GM03348 (cell line): ENCODE measurements at regions not wholly inside any gene's neighbourhood (a gene's known extent, or its start where the extent isn't known, plus 50 kb on each side); places are given as distances from the start of the nearest gene placed in this dataset.
"Not testable (repeated sequence)": the region's sequence is repeated elsewhere in the genome, so short reads cannot be mapped to it uniquely, and the experiment has no call there.

Experiments
- DNase-seq: peaks from one replicate; pipeline ENCODE4 v3.0.0; 2012; ENCODE audit warnings: low spot score

DNA sequence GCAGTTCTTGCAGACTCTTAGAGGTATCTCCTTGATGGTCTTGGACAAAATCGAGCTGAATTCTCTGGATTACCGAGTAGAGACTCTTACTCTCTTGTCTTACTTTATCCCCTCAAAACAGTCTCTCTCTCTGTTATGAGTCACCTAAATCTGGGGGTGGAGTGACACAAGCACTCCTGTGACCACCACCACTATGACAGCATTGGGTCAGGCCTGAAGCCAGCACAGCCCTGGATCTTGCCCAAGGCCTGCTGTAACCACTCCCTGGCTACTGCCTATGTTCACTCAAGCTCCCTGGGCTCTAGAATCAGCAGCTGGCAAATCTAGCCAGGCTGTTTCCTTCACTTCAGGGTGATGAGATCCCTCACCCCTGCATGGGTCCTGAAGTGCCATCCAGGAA lies 662.5 kb downstream of the LUZP2 start:
- DNase-seq = no peak

DNA sequence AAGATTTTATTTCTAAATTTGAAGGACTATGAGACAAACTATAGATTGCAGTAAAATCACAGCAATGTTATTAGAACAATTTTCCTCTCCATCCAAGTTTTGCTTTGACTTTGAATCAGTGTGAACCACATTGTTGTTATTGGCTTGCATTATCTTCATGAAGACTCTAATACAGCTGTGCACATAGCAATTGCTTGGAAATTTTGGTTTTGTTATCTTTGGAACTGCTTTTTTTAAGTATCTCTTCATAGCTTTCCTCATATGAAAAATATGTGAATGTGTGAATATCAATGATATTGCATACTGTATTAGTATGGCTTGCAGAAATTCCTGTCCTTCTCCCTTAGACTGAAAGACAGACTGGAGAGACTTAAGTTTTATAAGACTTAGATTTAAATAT lies 666.6 kb downstream of the LUZP2 start:
- DNase-seq = no peak

DNA sequence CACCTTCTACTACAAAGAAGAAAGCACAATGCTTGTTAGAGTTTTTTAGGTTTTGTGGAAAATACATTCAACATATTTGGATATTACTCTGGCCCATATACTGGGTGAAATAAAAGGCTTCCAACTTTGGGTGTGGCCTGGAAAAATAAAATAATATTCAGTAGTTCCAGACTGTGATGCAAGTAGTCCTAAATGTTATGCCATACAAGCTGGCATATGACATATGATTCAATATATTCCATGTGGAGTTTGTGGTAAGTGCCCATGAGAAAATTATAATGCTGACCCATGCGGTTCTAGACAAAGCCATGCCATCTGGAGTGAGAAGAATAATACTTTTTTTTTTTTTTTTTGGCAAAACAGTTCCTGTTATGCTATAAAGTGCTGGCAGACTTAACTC lies 683.3 kb downstream of the LUZP2 start:
- no peak for DNase-seq

DNA sequence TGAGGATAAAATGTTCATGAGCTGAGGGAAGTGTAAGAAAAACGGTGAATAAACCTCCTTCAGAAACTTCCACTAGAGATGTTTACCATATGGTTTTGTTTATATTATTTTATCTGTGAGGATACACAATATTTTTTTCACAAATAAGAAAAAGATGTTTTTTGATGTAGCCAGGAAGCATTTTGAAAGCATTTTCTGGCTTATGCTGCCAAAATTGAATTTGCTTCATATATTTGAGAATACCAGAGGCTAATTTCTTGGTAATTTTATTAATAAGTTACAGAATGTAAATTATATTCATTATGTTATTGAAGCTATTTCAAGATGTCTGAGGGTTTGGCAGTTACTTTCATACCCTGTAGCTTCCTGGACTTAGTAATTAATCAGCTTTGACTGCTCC lies 686.6 kb downstream of the LUZP2 start:
- no peak for DNase-seq

DNA sequence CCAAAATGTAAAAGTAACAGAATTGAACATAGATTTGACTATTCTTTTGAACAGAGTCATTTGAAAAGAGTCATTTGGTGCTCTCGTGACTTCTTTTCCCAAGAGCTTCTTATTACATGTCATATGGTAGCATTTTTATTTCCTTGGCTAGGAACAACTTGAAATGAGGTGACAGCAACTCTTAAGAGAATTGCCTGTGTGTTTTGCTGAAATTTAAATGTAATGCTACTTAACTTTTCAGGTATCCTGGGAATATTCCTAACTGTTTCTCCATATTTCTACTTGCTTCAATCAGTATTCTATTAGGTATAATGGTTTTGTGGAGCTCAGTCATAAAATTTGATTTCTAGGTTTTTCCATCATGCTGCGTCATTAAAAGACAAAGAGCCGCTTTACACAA lies 700.7 kb downstream of the LUZP2 start:
- no peak for DNase-seq

DNA sequence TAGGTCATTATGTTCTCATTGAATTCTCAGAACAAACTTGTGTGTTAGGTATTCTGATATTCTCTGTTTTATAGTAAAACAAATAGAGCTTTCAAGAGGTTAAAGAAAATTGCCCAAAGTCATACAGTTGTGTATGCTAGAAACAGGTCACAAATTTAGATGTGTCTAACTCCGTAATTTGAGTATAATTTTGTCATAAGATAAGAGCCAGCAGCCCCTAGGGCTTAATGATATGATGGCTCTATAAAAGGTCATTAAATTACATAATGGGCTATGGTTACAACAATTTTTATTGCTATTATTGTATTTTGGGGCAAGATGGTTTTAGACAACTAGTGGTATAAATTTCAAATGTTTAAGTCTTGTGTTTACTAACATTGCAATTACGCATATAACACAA lies 701.9 kb downstream of the LUZP2 start:
- DNase-seq = no peak

DNA sequence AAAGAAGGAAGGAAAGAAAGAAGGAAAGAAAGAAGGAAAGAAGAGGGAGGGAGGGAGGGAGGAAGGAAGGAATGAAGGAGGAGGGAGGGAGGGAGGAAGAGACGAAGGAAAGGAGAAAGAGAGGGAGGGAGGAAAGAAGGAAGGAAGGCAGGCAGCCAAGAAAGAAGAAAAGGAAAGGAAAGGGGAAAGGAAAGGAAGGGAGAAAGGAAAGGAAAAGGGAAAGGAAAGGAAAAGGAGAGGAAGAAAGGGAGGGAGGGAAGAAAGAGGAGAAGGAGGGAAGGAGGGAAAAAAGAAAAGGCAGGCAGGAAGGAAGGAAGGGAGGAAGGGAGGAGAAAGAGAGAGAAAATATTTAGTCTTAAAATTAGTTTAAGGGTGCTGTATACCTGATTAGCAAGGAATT lies 704.1 kb downstream of the LUZP2 start:
- no peak for DNase-seq

DNA sequence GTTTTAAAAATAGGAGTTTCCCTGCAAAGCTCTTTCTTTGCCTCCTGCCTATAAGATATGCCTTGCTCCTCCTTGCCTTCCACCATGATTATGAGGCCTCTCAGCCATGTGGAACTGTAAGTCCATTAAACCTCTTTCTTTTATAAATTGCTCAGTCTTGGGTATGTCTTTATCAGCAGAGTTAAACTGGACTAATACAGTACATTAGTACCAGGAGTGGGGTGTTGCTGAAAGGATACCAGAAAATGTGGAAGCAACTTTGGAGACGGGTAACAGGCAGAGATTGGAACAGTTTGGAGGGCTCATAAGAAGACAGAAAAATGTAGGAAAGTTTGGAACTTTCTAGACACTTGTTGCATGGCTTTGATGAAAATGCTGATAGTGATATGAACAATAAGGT lies 709.9 kb downstream of the LUZP2 start:
- no peak for DNase-seq

DNA sequence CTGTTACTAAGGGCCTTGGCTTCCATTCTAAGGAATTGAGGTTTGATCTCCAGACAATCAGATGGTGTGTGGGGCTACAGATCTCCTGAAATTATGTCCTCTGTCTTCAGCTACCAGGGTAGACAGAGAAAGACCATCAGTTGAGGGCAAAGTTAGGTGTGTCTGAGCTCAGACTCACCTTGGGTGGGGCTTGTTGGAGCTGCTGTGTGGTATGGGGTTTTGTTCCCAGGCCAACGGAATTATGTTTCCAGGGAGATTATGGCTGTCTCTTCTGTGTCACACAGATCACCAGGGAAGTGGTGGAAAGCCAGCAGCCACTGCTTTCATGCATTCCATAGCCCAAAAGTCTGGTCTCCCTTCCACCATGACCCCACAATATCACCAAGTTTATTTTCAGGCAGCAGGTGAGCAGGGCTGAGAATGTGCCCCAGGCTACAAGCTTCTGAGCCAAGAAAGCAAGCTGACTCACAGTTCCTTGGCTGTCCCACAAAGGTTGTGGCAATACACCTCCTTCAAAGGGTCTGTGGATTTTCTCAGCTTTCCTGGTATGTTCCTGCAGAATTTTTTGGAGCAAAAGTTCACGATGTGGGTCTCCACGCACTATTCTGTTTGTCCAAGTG lies 714.9 kb downstream of the LUZP2 start:
- DNase-seq = no peak

DNA sequence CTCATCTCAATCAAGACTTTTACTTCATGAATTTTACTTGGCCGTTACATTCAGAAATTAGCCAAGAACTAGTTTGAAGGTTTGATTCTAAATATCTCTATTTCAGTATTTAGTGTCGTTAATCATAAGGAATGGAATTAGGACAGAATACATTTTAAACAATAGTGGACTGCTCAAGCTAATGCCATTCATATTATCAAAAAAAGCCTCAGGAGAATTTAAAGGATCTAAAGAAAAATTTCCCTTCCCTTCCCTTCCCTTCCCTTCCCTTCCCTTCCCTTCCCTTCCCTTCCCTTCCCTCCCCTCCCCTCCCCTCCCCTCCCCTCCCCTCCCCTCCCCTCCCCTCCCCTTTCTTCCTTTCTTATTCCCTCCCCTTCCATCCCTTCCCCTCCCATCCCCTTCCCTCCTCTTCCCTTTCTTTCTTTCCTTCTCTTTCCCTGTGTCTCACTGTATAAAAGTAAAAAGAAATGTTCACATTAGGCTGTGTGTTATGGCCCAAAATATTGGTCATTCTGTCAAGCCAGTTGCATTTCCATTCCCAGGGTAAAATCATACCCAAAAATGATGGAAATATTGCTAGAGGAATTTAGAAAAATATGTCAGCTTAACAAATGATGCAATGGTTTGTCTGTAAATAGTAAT lies 717.8 kb downstream of the LUZP2 start:
- no peak for DNase-seq

DNA sequence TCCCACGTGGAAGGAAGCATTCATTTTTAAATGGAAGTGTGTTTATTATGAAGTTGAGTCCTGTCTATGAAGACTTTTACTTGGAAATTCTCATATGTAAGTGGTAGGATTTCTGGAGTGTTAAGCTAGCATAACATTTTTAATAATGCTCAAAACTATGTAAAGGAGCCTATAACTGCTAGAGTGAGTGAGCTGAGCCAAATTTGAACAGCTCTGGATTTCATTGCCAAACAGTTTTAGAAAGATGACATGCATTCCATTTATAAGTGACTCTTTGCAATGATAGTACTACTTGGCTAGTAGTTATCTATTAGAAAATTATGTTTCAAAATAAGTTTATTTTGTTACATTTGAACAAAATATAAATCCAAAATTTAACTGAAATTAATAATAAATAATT lies 721.2 kb downstream of the LUZP2 start:
- no peak for DNase-seq

DNA sequence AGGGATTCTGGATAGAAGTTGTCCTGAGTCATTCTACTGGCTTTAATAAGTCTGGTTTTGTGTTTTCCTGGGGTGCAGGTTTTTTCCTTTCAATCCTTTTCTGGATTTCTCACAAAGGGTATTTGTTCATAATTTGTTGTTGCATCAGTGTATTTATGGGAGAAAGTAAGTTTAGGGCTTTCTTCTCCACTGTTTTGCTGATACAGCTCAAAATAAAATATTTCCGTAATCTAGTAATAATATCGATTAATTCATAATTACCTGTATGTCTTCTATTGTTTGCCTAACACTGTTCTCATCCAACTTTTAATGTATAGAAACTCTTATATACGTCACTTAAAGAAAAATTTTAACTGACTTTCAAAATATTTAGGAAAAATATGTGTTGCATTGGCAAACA lies 728.2 kb downstream of the LUZP2 start:
- no peak for DNase-seq

DNA sequence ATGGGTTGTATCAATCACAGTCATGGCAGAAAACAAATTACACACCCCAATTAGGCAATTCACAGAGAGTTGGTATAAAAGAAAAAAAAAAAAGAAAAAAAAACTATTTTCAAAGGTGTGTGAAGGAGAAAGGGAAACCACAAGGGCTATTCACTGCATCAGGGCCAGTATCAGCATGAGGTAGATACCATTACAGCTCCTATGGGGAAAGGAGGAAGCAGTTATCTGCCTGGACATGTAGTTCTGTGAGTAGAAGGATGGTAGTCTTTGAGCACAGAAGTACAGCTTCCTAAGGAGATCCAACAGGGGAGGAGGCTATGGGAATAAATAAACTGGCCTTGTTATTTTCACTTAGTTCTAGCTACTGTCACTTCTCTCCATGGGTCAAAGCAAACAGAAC lies 746.1 kb downstream of the LUZP2 start:
- DNase-seq = no peak

DNA sequence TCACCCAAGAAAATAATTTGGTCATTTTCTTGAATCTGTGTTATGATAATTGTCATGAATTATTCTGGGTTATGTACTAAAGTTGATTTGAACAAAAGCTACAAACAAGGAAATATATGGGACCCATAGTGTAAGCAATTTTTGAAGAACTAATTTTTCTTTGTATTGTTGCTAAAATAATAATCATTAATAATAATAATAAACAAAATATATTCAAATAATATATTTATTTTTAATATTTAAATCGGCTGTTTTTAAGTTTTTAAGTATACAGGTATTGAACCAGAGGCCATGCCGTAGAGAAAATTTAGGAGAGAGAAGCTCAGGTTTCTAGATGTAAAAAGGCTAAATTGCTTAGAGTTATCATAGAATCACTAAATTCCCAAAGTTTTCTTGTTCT lies 747.3 kb downstream of the LUZP2 start:
- no peak for DNase-seq

DNA sequence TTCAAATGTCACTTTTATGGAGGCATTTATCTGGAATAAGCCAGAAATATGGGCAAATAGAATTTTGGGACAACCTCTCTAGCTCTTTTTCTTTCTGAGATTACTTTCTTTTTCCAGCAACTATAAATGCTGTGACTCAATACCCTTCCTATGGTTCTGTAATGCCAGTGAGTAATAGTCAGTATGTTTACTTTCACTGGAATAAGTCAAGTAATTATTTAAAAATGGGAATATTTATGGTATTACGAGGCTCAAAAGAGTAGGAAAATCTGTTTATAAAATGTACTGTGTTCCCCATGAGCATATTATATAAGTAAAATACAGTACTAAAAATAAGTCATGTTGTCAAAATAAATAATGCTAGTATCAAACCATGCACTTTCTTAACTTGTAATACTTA lies 750.5 kb downstream of the LUZP2 start:
- DNase-seq = no peak

DNA sequence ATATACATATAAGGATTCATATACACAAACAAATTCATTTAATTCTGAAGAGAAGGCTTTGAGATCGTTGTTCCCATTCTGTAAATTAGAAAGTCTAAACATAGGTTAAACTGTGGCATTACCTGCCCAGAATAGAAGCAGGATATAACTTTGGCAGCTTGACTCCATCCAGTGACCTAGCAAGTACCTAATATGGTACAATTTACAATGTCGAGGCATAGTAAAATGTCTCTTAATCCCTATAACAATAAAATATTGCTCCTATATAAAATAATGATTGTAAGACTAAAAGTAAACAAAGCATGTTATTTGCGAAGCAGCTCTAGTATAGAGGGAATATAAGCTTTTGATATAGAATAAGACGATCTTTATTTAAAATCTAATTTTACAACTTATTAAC lies 756.0 kb downstream of the LUZP2 start:
- DNase-seq = no peak

DNA sequence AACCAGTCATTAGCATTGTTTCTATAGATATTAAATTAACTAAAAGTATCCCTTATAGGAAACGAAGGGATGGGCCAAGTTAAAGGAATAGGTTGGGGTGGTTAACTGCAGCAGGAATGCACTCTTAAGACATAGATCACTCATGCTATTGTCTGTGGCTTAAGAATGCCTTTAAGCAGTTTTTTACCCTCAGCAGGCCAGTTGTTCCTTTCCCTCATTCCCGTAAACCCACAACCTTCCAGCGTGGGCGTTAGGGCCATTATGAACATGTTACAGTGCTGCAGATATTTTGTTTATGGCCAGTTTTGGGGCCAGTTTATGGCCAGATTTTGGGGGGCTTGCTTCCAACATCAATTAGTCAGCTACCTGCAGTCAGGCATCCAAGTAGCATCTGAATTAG lies 767.0 kb downstream of the LUZP2 start:
- not testable (repeated sequence) for DNase-seq

DNA sequence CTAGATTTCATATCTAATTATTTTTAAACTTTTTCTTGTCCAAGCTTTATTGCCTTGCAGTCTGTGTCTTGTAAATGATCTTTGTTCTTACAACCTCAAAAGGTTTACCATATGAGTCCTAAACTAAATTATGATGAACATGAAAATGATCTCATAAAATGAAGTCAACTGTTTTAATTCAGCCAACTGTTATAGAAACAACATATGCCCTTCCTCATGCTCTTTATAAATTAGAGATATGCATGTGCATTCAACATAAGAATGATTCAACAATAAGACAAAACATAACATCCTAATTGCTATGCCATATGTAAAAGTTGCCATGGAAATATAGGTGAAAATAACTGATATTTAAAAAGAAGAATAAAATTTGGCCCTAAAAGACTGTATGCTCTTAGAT lies 774.4 kb downstream of the LUZP2 start:
- no peak for DNase-seq

DNA sequence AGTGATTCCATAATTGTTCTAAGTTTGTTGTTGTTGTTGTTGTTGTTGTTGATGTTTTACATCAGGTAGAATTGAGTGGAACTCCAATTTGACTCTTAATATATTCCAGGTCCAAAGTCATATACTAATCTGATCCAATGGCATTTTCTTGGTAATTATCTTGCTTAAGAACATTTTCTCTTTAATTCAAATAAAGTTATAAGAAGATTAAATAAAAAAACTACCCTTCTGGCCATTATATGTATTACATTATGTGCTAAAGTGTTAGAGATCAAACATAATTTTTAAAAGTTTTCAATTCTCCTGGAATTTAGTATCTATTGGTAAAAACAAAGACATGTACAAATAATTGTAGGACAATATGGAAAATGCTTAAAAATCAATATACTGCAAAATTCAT lies 775.4 kb downstream of the LUZP2 start:
- DNase-seq = no peak

DNA sequence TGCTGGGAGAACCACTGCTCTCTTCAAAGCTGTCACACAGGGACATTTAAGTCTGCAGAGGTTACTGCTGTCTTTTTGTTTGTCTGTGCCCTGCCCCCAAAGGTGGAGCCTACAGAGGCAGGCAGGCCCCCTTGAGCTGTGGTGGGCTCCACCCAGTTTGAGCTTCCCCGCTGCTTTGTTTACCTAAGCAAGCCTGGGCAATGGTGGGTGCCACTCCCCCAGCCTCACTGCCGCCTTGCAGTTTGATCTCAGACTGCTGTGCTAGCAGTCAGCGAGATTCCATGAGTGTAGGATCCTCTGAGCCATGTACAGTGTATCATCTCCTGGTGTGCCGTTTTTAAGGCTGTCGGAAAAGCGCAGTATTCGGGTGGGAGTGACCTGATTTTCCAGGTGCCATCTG lies 784.0 kb downstream of the LUZP2 start:
- DNase-seq = not testable (repeated sequence)

DNA sequence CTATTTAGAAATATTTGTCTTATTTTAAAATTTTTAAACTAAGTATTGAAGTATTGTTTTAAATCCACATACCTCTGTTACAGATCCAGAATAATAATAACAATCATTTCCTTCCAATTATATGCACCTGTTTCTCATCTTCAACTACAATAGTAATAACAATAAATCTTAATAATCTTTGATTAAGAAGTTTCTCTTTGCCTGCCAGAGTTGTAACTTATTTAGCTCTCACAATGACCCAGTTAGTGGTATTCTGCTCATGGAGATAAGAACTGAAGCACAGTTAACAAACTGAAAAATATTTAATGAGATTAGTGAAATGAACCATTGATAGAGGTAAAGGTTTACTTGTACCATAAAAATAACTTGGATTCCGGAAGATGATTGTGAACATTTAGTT lies 796.3 kb downstream of the LUZP2 start:
- no peak for DNase-seq

DNA sequence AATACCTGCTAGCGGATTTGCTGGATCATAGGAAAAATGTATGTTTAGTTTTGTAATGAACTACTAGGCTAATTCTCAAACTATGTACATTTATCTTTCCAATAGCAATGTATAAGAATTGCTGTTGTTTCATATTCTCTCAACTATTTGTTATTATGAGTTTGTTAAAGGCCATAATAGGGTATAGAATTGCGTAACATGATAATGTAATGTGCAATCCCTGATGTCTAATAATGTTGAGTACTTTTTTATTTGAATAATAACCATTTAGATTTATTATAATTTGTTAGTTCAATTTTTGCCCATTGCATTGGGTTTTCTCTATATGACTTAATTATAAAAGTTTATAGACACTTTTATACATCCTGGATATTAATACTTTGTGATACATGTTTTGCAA lies 801.6 kb downstream of the LUZP2 start:
- DNase-seq = no peak

DNA sequence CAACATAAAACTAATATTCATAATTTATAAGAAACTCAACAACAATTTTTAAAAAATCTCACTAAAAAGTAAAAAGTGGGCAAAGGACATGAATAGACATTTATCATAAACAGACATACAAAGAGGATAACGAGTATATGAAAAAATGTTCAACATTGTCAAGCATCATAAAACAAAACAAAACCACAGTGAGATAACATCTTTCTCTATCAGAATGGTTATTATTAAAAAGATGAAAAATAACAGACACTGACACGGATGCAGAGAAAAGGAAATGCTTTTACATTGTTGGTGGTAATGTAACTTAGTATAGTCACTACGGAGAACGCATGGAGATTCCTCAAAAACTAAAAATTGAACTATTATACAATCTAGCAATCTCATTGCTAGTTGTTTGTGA lies 813.0 kb downstream of the LUZP2 start:
- DNase-seq = no peak

DNA sequence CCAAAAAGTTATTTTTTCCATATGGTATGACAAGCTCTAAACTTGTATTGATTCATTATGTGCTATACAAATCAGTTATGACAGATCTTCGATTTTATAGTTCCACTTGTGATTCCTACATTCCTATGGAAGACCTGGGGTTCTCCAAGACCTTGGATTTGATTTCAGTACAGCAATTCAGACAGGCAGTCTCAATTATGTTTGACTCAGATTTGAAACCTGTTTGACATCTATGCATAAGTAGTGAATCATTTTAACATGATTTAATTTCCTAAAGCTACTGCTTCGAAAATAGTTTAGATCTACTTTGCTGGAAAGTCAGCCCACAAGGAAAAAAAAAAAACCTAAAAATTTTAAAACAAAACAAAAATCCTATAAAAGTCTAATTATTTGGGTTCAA lies 820.4 kb downstream of the LUZP2 start:
- no peak for DNase-seq

DNA sequence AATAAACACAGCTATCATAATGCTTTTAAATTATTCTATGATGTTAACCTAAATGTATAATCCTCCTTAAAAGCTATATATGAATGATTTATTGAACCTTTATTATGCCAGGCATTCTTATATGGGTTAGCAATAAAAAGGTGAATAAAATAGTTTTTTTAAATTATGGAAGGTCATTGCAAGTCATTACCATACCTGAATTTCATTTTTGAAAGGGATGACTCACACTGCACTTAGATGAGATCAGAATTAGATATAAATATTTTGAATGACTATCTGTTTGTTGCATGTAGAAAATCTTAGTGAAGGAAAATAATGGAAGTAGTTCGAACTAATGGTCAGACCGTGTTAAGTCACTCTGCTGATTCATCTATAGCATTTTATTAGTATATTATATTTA lies 822.3 kb downstream of the LUZP2 start:
- no peak for DNase-seq
